Retina (tissue), 1 donor: ENCODE measurements at regions not wholly inside any gene's neighbourhood (a gene's known extent, or its start where the extent isn't known, plus 50 kb on each side); places are given as distances from the start of the nearest gene placed in this dataset.

Experiments used
- DNase-seq: peaks from one replicate; pipeline ENCODE4 v3.0.0-alpha.2; 2016

DNA sequence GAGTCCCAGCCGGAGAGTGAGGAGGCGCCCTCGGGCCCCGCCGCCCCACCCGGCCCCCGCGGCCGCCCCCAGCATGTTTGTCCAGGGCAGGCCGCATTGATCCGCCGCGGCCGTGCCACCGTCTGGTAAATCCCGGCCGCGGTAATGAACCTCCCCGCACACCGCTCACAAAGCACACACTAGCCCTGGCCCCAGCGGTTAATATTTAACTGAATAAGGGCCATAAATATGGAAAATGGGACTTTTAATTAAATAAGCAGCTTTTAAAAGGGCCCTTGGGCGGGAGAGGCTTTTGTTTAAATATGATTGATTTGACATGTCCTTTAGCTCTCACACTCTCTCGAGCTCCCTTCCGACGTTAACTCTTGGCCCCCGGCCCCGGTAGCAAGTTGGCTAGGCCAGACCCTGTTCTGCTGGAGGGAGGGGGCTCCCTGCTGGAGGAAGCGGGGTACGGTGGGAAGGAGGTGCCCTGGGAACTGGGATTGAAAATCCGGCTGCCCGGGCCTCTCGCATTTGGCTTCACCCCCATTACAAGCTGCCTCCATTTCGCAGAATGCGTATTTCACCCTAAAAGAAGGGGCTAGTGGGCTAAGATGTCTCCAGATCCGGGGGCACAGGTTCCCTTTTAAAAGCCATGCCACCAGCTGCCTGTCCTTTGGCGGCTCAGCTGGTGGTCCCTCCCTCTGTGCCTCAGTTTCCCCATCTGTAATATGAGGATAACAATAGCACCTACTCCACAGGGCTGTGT lies 199.8 kb downstream of the RBM19 start:
- peak; percentile 52 for DNase-seq

DNA sequence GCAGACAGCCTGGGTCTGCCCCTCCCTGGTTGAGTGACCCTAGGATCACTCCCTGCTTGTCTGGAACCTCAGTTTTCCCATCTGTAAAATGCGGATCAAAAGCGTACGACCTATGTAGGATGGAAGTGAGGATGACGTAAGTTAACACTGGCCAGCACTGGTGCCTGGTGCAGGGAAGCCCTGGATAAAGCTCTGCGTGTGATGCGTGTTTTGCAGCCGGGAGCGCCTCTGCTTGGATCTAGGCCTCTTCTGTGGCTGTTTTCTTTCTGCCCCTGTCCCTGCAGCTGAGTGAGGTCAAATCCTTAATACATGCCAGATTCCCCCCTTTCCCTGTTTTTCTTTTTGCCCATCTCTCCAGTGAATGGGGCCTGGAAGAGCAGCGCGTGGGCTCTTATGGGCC lies 201.5 kb downstream of the RBM19 start:
- DNase-seq, result no peak

DNA sequence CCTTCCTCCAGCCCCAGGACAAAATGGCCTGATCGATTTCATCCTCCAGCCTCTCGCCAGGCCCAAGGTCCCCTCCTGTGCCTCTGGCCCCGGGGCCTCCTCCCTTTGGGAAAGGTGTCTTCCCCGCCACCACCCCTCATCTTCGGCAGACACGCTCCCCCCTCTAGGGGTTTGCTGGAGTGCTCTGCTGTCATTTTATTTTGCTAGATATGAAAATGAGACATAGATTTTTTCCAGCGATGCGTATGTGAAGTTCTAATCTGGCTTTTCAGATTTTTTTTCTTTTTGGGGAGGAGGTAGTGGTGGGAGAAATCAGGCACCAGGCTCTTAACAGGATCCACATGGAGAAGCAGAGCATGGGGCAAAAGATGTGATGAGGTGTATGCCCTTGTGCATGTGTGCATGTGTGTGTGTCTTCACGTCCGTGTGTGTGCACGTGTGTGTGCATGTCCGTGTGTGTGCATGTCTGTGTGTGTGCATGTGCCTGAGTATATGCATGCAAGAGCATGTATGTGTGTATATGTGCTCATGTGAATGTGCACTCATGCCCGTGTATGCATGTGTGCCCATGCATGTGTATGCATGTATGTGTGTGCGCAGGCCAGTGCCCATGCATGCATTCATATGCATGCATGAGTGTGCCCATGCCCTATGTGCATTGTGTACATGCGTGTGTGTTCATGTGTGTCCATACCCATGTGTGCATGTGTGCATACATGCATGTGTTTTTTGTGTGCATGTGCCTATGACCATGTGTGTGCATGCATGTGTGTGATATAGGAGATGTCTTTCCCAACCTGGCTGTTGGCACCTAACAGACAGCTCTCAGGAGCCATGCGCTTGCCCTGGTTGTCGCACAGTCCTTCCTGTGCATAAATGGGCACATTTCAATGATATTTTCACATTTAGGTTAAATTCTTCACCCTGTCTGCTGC lies 203.0 kb downstream of the RBM19 start:
- peak; percentile 85 for DNase-seq

DNA sequence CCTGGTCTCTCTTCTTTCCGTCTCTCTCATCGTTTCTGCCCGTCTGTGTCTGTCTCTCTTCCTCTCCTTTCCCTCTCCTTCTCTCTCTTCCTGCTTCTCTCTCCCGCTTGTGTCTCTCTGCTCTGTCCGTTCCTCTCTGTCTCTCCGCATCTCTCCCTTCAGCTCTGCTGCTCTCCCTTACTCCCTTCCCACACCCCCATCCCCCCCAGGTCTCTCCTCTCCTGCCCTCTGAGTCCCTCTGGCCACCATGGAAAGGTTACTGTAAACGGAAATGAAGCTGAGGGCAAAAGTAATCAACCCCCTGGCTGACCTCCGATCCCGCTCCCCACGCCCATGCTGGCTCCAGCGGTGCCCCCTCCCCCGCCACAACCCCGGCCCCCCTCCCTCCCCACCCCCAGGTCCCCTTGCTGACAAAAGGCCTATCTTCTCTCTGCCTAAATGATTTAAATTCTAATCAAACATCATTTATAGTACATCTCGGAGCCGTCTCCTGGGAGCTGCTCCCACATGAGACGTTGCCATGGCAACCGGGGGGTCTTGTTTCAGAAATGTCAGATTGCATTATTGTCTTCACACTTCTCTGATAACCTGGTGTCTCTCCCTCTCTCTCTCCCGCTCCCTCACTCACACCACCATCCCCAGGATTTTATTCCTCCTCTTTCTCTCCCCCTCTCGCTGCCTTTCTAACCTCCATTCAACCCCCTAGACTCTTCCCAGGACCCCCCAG lies 203.8 kb downstream of the RBM19 start:
- peak; percentile 52 for DNase-seq

DNA sequence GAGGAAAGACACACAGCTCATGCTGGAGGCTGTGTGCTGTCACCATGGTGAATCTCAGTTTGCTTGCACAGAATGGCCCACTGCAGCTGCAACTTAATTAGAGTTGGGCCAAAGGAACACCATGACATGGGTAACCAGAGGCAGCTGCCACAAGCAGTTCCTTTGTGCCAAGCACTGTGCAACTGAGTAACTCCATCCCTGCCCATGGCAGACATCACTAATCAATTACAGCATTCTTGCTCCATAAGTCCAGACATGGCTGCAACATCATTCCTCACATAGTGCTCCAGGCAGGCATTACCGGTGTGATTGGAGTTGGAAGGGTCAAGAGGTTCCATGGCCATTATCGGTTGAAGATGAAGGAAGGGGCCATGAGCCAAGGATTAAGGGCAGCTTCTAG lies 207.0 kb downstream of the RBM19 start:
- no peak for DNase-seq

DNA sequence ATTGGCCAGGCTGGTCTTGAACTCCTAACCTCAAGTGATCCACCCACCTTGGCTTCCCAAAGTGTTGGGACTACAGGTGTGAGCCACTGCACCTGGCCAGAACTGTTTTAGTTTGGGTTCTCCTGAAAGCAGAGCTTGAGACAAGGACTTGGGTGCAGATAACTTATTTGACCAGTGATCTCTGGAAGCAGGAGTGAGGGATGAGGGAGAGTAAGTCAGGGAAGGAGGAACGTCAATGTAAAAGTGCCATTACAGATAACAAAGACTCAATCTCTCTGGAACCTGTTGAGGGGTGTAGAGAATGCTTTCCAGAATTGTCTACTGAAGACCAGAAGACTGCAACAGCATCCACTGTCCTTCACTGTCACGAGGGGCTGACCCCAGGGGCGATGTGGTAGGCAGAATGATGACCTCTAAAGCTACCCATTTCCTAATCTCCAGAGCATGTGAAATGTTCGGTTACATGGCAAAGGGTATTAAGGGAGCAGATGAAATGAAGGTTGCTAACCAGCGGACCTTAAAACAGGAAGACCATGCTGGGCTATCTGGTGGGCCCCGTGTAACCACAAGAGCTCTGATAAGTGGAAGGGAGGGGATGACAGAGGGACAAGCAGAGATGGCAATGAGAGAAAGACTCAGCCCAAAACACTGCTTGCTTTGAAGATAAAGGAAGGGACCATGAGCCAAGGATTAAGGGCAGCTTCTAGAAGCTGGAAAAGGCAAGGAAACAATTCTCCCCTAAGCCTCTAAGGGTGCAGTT lies 207.8 kb downstream of the RBM19 start:
- DNase-seq, result no peak

DNA sequence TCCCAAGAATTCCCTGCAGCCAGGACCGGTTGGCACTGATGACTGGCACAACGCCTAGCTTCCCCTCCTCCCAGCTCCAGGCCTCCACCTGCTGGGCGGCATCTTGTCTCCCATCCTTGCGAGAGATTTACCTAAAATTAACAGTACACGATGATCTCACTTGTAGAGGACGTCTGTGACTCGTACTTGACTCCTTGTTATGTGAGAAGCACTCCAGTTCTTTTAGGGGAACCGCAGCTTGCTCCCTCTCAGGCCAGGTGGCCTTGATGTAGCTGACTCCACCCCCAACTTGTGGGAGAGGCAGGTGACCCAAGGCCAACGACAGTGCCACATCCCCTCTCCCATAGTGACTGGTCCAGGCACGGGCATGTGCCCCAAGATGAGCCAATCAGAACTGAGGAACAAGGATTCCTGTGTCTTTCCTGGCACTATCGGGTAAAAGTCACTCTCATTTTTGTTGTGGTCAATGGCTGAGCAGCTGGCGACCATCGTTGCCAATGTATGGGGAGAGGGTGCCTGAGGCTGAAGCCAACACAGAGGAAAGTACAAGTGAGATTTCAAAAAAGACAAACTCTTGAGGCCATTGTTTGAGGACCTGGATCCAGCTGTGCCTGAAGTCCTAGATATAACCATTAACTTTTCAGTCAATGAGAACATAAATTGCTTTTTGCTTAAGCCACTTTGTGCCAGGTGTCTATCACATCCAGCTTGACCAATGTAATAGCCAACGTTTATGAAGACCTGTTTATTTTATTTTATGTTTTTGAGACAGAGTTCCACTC lies 208.7 kb downstream of the RBM19 start:
- no peak for DNase-seq

DNA sequence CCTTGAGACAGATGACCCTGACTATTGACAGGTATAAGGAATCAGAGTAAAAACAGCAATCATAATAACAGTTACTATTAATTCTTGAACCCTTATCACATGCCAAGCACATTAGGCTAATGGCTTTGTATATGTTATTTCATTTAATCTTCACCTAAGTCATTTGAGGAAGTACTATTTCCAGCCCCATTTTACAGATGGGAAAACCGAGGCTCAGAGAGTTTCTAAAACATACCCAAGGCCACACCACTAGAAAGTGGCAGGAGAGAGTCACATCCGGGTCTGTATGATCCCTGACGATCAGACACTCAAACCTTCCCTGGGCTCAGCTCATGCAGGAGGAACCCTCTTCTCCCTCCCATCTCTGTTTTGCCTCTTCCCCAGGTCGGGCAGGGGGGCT lies 209.5 kb downstream of the RBM19 start:
- DNase-seq, result no peak

DNA sequence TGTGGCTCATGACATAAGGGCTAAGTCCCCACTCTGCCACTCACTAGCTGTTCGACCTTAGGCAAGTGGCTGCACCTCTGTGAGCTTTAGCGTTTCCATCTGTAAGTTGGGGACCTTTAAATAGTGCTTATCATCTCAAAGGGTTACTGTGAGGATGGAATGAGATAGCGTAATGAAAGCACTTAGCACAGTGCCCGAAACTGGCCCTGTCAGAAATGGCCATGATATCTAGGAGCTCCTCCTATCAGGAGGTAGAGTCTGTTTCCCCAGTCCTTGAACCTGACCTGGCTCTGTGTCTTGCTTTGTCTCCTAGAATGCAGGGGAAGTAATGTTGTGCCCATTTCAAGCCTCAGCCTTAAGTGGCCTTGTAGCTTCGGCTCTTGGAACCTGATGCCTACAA lies 211.0 kb downstream of the RBM19 start:
- DNase-seq, result no peak

DNA sequence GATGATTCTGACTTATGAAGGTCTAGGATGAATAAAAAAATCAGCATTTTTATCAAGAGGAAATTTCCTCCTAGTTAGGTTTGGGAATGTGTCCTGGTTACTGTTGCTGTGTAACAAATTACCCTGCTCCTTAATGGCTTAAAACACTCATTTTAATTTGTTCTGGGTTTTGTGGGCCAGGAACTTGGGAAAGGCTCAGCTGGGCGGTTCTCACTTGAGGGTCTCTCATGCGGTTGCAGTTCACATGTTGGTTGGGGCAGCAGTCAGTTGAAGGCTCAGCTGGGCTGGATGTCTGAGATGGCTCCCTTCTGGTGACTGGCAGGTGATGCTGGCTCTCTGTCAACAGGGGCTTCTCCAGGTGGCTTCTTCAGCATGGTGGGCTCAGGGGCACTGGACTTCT lies 214.6 kb downstream of the RBM19 start:
- no peak for DNase-seq

DNA sequence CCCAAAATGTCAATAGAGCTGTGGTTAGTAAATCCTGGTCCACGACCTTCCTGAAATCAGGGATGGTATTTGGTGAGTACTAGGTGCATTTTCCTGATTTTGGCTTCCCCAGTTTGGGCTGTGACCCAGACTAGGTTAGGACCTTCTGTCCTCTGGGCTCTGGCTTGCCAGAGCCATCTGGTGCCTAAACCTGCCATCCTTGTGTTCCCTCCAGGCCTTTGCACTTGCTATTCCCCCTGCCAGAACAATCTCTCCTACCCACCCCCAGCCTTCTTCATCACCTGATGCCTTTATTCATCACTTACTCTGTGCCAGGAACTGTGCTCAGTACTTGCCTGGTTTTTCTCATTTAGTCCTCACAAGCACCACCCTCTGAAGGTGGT lies 216.7 kb downstream of the RBM19 start:
- no peak for DNase-seq

DNA sequence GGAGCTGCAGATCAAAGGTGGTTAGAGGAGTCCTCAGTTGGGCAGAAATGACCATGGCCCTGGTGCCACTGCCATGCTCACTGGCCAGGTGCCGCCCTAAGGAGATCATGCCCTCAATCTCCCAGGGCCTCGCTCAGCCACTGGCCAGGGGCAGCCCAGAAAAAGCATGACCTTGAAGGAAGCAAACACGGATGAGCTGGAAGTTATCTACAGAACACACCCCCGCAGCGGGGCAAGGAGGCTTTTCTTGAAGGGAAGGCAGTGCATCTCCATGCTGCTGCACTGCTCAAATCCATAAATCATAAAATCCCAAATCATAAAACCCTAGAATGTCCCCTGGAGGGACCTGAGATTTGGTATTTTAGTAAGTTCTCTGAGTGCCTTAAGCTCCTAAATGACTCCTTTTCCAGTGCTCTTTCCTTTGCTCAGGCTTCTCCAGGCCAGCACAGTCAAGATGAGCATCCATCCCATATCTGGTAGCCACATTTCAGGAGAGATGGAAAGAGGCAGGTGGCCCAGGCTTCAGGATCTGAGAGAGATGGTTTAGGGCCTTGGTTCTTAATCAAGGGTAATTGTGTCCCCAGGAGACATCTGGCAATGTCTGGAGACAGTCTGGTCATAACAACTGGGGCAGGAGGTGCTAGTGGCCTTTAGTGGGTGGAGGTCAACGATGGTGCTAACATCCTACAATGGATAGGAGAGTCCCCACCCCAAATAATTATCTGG lies 217.3 kb downstream of the RBM19 start:
- DNase-seq, result no peak

DNA sequence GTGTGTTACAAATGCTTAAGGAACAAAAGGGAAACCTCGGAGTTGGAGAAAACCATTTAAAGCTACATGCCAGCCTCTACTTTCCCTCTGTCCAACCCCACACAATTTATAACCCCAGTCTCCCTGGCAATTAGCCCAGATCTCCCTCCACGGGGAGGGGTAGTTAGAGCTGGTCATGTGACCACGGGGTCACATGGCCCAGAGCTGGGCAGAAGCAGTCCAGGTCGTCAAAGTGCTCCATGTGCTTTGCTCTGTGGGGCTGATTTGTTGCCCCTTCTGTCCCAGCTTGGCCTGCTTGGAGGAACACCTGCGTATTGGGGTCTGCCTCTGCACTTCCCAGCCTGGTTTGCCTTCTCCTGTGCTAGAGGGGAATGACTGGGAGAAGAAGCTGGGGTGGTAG lies 219.1 kb downstream of the RBM19 start:
- no peak for DNase-seq

DNA sequence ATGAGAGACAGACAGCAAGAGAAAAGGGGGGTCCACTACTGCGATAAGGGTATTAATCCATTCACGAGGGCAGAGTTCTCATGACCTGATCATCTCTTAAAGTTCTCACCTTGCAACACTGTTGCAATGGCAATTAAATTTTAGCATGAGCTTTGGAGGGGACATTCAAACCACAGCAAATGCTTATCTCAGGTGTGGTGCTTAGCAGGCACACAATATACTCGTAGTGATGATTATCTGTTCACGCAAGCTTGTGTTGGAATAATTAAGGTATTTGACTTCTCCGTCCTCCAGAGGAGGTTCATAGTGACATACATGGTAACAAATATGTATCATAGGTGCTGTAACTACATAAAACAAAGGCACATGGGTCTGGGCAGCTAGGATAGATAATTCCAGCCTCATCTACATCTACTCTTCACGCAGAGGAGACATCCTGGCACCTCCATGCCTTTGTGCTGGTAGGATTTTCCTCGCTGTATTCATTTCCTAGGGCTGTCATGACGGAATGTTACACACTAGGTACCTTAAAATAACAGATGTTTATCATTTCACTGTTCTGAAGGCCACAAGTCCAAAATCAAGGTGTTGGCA lies 221.2 kb downstream of the RBM19 start:
- DNase-seq, result no peak

DNA sequence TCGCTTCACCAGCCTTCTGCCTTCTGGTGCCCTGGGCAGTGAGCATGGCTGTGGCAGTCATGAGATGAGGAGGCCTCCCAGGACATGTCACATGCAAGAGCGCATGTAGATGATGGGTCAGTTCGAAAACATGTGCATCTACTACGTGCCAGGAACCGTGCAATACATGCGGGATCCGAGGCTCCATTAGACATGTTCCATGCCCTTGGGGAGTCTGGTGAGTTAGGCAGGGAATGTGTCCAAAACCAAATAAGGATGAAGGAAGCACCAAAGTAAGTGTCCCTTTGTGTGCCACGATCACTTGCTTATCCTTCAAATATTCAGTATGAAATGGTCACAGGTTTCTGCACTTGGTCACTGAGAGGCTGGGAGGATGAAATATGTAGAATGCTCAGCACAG lies 223.3 kb downstream of the RBM19 start:
- no peak for DNase-seq

DNA sequence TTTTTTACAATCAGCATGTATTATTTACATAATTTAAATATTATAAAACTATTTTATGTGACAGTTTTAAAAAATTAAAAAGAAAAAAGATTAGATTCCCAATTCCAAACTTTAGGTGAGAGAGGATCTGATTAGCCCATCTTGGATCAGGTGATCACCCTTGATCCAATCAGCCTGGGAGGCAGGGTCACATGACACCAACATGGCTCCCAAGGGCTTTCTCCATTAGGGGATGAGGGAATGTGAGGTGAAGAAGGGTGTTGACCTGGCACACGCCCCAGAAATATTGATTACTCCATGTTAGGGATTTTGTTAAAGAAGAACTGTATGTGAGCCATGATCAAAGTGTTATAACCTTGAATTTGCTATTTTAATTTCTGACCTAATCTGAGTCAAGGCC lies 225.4 kb downstream of the RBM19 start:
- no peak for DNase-seq

DNA sequence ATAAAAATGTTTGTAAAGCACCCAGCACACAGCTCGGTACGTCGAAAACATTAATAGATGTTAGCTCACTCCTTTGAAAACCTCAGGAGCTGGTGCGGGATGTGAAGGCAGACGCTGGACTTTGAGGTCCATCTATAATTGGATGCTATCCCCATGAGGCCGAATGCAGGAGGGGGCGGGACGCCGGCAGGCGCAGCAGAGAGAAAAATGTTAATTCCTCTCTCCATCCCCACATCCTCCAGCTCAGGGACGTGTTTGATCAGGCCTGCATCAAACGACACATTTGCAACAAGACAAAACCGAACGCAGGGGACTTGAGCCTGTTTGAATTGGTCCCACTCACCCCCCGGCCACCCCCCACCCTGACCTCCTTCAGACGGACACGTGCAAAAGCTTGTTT lies 231.0 kb downstream of the RBM19 start:
- no peak for DNase-seq

DNA sequence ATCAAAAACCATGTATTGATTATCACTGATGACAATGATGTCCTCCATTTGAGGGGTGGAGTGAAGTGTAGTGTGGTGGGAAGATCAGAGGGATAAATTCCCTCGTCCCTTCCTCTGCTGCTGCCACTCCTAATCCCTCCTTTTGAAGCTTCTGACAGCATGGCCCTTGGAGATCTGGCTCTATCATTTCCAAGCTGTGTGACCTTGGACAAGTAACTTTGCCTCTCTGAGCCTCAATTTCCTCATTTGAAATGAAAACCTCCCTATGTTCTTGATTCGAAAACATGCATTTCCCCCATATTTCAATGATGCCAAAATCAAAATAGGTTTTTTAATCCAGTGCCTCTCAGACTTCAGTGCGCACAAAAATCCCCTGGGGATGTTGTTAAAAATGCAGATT lies 231.6 kb downstream of the RBM19 start:
- DNase-seq, result no peak

DNA sequence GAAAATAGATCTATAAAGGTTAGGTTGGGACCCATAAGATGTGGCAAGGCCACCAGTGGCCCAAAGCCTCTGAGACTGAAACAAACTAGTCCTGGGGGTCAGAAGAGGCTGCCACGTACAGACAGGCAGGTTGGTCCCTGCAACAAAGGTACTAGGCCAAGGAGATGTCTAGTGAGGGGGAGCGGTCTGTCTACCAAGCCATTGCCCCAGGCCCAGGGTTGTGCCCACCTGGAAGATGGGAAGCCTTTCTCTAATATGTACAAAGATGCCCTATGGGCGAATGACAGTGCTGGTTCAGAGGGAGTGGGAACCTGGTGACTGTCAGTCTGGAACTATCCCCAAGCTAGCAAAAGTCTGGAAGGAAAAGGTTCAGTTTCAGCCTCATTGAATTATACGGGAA lies 233.2 kb downstream of the RBM19 start:
- DNase-seq, result no peak

DNA sequence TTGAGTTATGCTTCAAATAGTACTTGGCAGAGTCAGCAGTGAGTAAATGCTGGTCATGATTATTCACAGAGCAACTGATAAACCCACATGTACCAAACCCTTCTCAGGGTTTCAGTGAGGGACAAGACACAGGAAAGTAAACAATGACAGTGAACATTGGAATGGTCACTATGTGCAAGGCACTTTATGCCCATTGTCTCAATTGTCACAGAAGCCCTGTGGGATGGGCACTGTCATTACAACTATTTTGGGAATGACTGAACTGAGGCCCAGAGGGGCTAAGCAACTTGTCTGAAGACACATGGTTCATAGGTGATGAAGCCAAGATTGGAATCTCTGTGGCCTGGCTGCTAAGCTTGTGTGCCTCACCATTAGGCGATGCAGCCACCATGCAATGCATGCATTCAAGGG lies 238.5 kb downstream of the RBM19 start:
- DNase-seq, result no peak

DNA sequence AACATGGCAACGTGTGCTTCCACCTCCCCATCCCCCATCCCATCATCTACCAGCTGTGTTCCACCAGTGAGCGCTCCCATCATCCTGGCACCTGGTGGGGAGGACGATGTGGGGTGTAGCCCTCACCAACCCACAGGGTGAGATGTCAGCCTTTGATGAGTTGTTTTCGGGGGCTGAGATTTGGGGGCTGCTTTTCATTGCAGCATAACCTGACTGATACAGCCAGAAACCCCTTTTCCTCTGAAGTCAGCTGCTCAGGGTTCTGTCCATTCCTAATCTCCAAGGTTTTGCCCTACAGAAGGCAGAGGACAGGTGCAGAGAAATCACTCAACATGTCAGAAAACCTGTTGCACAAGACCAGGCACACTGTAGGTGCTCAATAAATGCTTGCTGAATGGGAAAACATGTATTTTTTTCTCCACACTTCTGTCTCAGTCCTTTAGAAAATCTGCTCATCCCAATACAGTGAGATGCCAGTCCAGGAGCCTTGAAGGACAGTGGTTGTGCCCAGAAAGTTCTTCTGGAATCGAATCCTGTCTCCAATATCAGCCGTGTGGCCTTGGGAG lies 239.8 kb downstream of the RBM19 start:
- DNase-seq, result no peak
